ENCODE measurements at regions not wholly inside any gene's neighbourhood (a gene's known extent, or its start where the extent isn't known, plus 50 kb on each side); places are given as distances from the start of the nearest gene placed in this dataset.
"Not testable (repeated sequence)": the region's sequence is repeated elsewhere in the genome, so short reads cannot be mapped to it uniquely, and the experiment has no call there.

DNA sequence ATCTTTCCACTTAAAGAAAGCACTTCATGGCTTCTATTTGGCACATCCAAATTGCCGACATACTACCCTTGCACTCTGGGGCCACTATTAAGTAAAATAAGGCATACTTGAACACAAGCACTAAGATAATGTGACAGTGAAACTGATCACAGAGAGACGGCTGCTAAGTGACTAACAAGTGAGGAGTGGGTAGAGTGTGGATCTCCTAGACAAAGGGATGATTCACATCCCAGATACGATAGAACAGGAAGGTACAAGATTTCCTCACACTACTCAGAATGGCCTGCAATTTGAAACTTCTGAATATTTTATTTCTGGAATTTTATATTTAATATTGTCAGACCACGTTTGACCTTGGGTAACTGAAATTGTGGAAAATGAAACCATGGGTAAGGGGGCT, 1721.8 kb upstream of the SPRY2 start:
- no peak overlapping the region for H3K4me3 ChIP-seq (ENCODE audit: control insufficient read depth in 1 of 2, extremely low read depth in 1 of 2, low read length in 1 of 2)
- no peaks in the 10 kb centered on the region for H3K4me1 ChIP-seq (ENCODE audit: control insufficient read depth in 1 of 2, extremely low read depth in 1 of 2, insufficient read depth in 2 of 2, low read length in 2 of 2)
- ATAC-seq (replicated peaks in 1 of 4), result no peak
- H3K27me3 ChIP-seq (replicated peaks in 1 of 2; ENCODE audit: control insufficient read depth in 2 of 2, extremely low read depth in 1 of 2, insufficient read depth in 2 of 2, low read length in 1 of 2), result no peaks in the 10 kb centered on the region
- DNase-seq, result no peak
- H3K27ac ChIP-seq (ENCODE audit: low read length), result no peak overlapping the region
- no peaks in the 10 kb centered on the region for H3K36me3 Mint-ChIP-seq
- no peaks in the 10 kb centered on the region for H3K27me3 Mint-ChIP-seq
- no peaks in the 10 kb centered on the region for H3K4me1 Mint-ChIP-seq
- CTCF ChIA-PET, result no interaction called here
- POLR2A ChIA-PET, result interaction anchor here in 1 of 2 donors (0.6 kb wide), 1 partner anchor 9 kb away, joined by 3 read pairs; no protein-coding TSS in a partner anchor
- H3K36me3 ChIP-seq (ENCODE audit: control insufficient read depth in 2 of 2, extremely low read depth in 1 of 2, insufficient read depth in 1 of 2, low read length in 1 of 2), result no peaks in the 10 kb centered on the region
- H3K27ac Mint-ChIP-seq, result no peak overlapping the region
- WGBS (ENCODE audit: insufficient coverage), result no CpG with 5 or more reads among the region's 4 CpGs
- peaks cover 6% of the 10 kb centered on the region for H3K9me3 ChIP-seq
- H3K4me3 Mint-ChIP-seq, result no peak overlapping the region
- peaks cover 16 to 26% (median 20%) of the 10 kb centered on the region in 3 donors for H3K9me3 Mint-ChIP-seq

DNA sequence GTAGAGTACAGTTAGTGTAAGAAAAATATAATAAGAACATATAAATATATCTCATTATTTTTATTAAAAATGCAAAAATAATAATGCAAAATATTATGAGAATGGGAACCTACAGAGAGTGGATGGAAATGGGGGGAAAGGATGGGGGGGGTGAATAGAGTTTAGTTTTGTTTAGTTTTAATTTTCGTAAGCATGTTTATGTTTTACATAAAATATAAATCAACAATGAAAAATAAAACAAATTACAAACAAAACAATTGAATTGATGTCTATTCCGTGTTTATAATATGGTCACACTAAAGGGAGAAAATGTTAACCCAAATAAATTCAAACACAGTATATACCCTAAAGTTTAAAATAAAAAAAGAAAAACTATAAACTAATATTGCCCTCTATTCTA, 1717.4 kb upstream of the SPRY2 start:
- no CpG with 5 or more reads among the region's 2 CpGs for WGBS (ENCODE audit: insufficient coverage)
- H3K4me1 Mint-ChIP-seq, result no peaks in the 10 kb centered on the region
- no peaks in the 10 kb centered on the region for H3K36me3 Mint-ChIP-seq
- no peak overlapping the region for H3K4me3 ChIP-seq (ENCODE audit: control insufficient read depth in 1 of 2, extremely low read depth in 1 of 2, low read length in 1 of 2)
- no peak overlapping the region for H3K27ac Mint-ChIP-seq
- H3K27me3 ChIP-seq (replicated peaks in 1 of 2; ENCODE audit: control insufficient read depth in 2 of 2, extremely low read depth in 1 of 2, insufficient read depth in 2 of 2, low read length in 1 of 2), result no peaks in the 10 kb centered on the region
- no peaks in the 10 kb centered on the region for H3K36me3 ChIP-seq (ENCODE audit: control insufficient read depth in 2 of 2, extremely low read depth in 1 of 2, insufficient read depth in 1 of 2, low read length in 1 of 2)
- peaks cover 6 to 15% (median 13%) of the 10 kb centered on the region in 3 donors for H3K9me3 Mint-ChIP-seq
- H3K4me1 ChIP-seq (ENCODE audit: control insufficient read depth in 1 of 2, extremely low read depth in 1 of 2, insufficient read depth in 2 of 2, low read length in 2 of 2), result no peaks in the 10 kb centered on the region
- ChIA-PET CTCF (no interaction called here), POLR2A (no interaction called here)
- no peak overlapping the region for H3K4me3 Mint-ChIP-seq
- ATAC-seq (replicated peaks in 1 of 4), result no peak
- H3K27me3 Mint-ChIP-seq, result no peaks in the 10 kb centered on the region
- no peaks in the 10 kb centered on the region for H3K9me3 ChIP-seq
- DNase-seq, result no peak
- H3K27ac ChIP-seq (ENCODE audit: low read length), result no peak overlapping the region

- H3K4me3 Mint-ChIP-seq; H3K27ac ChIP-seq (ENCODE audit: low read length); ATAC-seq (replicated peaks in 1 of 4); H3K4me1 ChIP-seq (ENCODE audit: control insufficient read depth in 1 of 2, extremely low read depth in 1 of 2, insufficient read depth in 2 of 2, low read length in 2 of 2); H3K27me3 ChIP-seq (replicated peaks in 1 of 2; ENCODE audit: control insufficient read depth in 2 of 2, extremely low read depth in 1 of 2, insufficient read depth in 2 of 2, low read length in 1 of 2); POLR2A ChIA-PET; H3K27me3 Mint-ChIP-seq; H3K4me3 ChIP-seq (ENCODE audit: control insufficient read depth in 1 of 2, extremely low read depth in 1 of 2, low read length in 1 of 2); H3K36me3 ChIP-seq (ENCODE audit: control insufficient read depth in 2 of 2, extremely low read depth in 1 of 2, insufficient read depth in 1 of 2, low read length in 1 of 2); H3K36me3 Mint-ChIP-seq; DNase-seq; CTCF ChIA-PET; H3K9me3 ChIP-seq; H3K27ac Mint-ChIP-seq; H3K4me1 Mint-ChIP-seq: not testable (repeated sequence)
- 91% methylated on average over 14 of the region's 23 CpGs for WGBS (ENCODE audit: insufficient coverage)
- H3K9me3 Mint-ChIP-seq, result peaks cover 7 to 18% (median 15%) of the 10 kb centered on the region in 3 donors
Measured at GRCh38 chr13:82045316-82045715, 1704.4 kb upstream of the SPRY2 start.

DNA sequence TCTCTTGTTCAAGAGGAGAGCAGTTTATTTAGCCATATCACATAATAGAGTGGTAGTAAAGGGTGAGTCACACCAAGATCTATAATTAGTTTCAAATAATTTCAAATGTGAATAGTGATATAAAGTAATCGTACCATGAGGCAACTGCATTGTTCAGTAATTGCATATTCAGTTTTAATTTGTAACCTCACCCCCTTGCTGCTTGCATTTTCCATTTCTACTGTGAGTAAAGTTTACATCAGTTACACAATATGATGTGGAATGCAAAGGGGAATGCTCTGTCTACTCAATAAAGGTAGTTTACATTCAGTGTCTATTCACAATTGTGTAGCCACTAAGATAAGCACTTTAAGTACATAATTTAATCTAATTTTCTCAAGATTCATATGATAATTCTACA, 1695.7 kb upstream of the SPRY2 start:
- DNase-seq, result no peak
- Mint-ChIP-seq H3K9me3 (peaks cover 10 to 22% (median 18%) of the 10 kb centered on the region in 3 donors), H3K36me3 (no peaks in the 10 kb centered on the region), H3K4me3 (no peak overlapping the region), H3K4me1 (no peaks in the 10 kb centered on the region), H3K27me3 (no peaks in the 10 kb centered on the region), H3K27ac (no peak overlapping the region)
- no peak for ATAC-seq (replicated peaks in 1 of 4)
- Histone ChIP-seq H3K4me1 (ENCODE audit: control insufficient read depth in 1 of 2, extremely low read depth in 1 of 2, insufficient read depth in 2 of 2, low read length in 2 of 2) (no peaks in the 10 kb centered on the region), H3K9me3 (no peaks in the 10 kb centered on the region), H3K4me3 (ENCODE audit: control insufficient read depth in 1 of 2, extremely low read depth in 1 of 2, low read length in 1 of 2) (no peak overlapping the region), H3K36me3 (ENCODE audit: control insufficient read depth in 2 of 2, extremely low read depth in 1 of 2, insufficient read depth in 1 of 2, low read length in 1 of 2) (no peaks in the 10 kb centered on the region), H3K27me3 (replicated peaks in 1 of 2; ENCODE audit: control insufficient read depth in 2 of 2, extremely low read depth in 1 of 2, insufficient read depth in 2 of 2, low read length in 1 of 2) (no peaks in the 10 kb centered on the region), H3K27ac (ENCODE audit: low read length) (no peak overlapping the region)
- ChIA-PET POLR2A (no interaction called here), CTCF (no interaction called here)
- no CpG with 5 or more reads among the region's 1 CpG for WGBS (ENCODE audit: insufficient coverage)

GRCh38 chr13:82011355-82011754, 1670.4 kb upstream of the SPRY2 start:
- Mint-ChIP-seq H3K27me3 (no peaks in the 10 kb centered on the region), H3K4me3 (no peak overlapping the region), H3K27ac (no peak overlapping the region), H3K36me3 (no peaks in the 10 kb centered on the region), H3K4me1 (no peaks in the 10 kb centered on the region), H3K9me3 (peaks cover 14 to 24% (median 18%) of the 10 kb centered on the region in 3 donors)
- POLR2A ChIA-PET, result no interaction called here
- Histone ChIP-seq H3K4me3 (ENCODE audit: control insufficient read depth in 1 of 2, extremely low read depth in 1 of 2, low read length in 1 of 2) (no peak overlapping the region), H3K4me1 (ENCODE audit: control insufficient read depth in 1 of 2, extremely low read depth in 1 of 2, insufficient read depth in 2 of 2, low read length in 2 of 2) (no peaks in the 10 kb centered on the region), H3K9me3 (peaks cover 3% of the 10 kb centered on the region), H3K27me3 (replicated peaks in 1 of 2; ENCODE audit: control insufficient read depth in 2 of 2, extremely low read depth in 1 of 2, insufficient read depth in 2 of 2, low read length in 1 of 2) (no peaks in the 10 kb centered on the region), H3K36me3 (ENCODE audit: control insufficient read depth in 2 of 2, extremely low read depth in 1 of 2, insufficient read depth in 1 of 2, low read length in 1 of 2) (no peaks in the 10 kb centered on the region), H3K27ac (ENCODE audit: low read length) (no peak overlapping the region)
- DNase-seq (no peak), ATAC-seq (replicated peaks in 1 of 4) (no peak)
- WGBS (ENCODE audit: insufficient coverage), result no CpG with 5 or more reads among the region's 1 CpG
- CTCF ChIA-PET, result no interaction called here

GRCh38 chr13:82010780-82011179, 1669.9 kb upstream of the SPRY2 start:
- no CpG with 5 or more reads among the region's 2 CpGs for WGBS (ENCODE audit: insufficient coverage)
- H3K36me3 Mint-ChIP-seq, result no peaks in the 10 kb centered on the region
- H3K36me3 ChIP-seq (ENCODE audit: control insufficient read depth in 2 of 2, extremely low read depth in 1 of 2, insufficient read depth in 1 of 2, low read length in 1 of 2), result no peaks in the 10 kb centered on the region
- ATAC-seq (replicated peaks in 1 of 4), result no peak
- no peaks in the 10 kb centered on the region for H3K27me3 Mint-ChIP-seq
- no peak for DNase-seq
- H3K27me3 ChIP-seq (replicated peaks in 1 of 2; ENCODE audit: control insufficient read depth in 2 of 2, extremely low read depth in 1 of 2, insufficient read depth in 2 of 2, low read length in 1 of 2), result no peaks in the 10 kb centered on the region
- ChIA-PET CTCF (no interaction called here), POLR2A (interaction anchor here in 1 of 2 donors (0.6 kb wide), 1 partner anchor 1417 kb away, joined by 5 read pairs; no protein-coding TSS in a partner anchor)
- peaks cover 3% of the 10 kb centered on the region for H3K9me3 ChIP-seq
- no peak overlapping the region for H3K4me3 Mint-ChIP-seq
- H3K9me3 Mint-ChIP-seq, result peaks cover 14 to 24% (median 18%) of the 10 kb centered on the region in 3 donors
- H3K4me1 Mint-ChIP-seq, result no peaks in the 10 kb centered on the region
- no peak overlapping the region for H3K27ac ChIP-seq (ENCODE audit: low read length)
- no peak overlapping the region for H3K27ac Mint-ChIP-seq
- no peak overlapping the region for H3K4me3 ChIP-seq (ENCODE audit: control insufficient read depth in 1 of 2, extremely low read depth in 1 of 2, low read length in 1 of 2)
- H3K4me1 ChIP-seq (ENCODE audit: control insufficient read depth in 1 of 2, extremely low read depth in 1 of 2, insufficient read depth in 2 of 2, low read length in 2 of 2), result no peaks in the 10 kb centered on the region

DNA sequence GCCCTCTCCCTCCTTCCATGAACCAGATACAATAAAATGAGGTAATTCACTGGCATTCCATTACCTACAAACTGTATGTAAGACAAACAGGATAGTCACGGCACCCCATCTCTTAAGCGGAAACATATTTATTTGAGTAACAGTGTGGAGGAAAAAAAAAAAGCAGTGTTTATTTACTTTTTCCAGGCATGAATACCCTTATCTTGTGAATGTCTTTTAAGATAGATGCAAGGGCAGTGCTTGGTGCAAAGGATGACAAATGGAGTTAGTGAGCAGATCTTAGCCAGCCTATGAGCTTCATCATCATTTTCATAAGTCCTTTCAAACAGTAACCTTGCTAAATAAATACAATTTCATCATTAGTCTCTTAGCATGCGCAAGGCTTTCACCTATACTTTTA, 1661.8 kb upstream of the SPRY2 start:
- DNase-seq, result no peak

More for the DNA sequence above, 1661.8 kb upstream of the SPRY2 start:
- Mint-ChIP-seq H3K4me1 (no peaks in the 10 kb centered on the region), H3K27me3 (no peaks in the 10 kb centered on the region), H3K9me3 (peaks cover 0 to 9% (median 7%) of the 10 kb centered on the region in 3 donors), H3K27ac (no peak overlapping the region), H3K4me3 (no peak overlapping the region), H3K36me3 (no peaks in the 10 kb centered on the region)
- no peaks in the 10 kb centered on the region for H3K9me3 ChIP-seq
- no peaks in the 10 kb centered on the region for H3K4me1 ChIP-seq (ENCODE audit: control insufficient read depth in 1 of 2, extremely low read depth in 1 of 2, insufficient read depth in 2 of 2, low read length in 2 of 2)
- ATAC-seq (replicated peaks in 1 of 4), result no peak
- POLR2A ChIA-PET, result no interaction called here
- no peak overlapping the region for H3K27ac ChIP-seq (ENCODE audit: low read length)
- H3K4me3 ChIP-seq (ENCODE audit: control insufficient read depth in 1 of 2, extremely low read depth in 1 of 2, low read length in 1 of 2), result no peak overlapping the region
- WGBS (ENCODE audit: insufficient coverage), result no CpG with 5 or more reads among the region's 3 CpGs
- no peaks in the 10 kb centered on the region for H3K36me3 ChIP-seq (ENCODE audit: control insufficient read depth in 2 of 2, extremely low read depth in 1 of 2, insufficient read depth in 1 of 2, low read length in 1 of 2)
- H3K27me3 ChIP-seq (replicated peaks in 1 of 2; ENCODE audit: control insufficient read depth in 2 of 2, extremely low read depth in 1 of 2, insufficient read depth in 2 of 2, low read length in 1 of 2), result no peaks in the 10 kb centered on the region
- CTCF ChIA-PET, result no interaction called here
